Activated CD4-positive, alpha-beta T cell treated with anti-CD3 and anti-CD28 coated beads, Interleukin-2, Interleukin-4, amounts not matched to agents 100 ng/mL and 50 ng/mL, durations not matched to agents 16 hours and 8 hours (primary cell): ENCODE measurements at regions not wholly inside any gene's neighbourhood (a gene's known extent, or its start where the extent isn't known, plus 50 kb on each side); places are given as distances from the start of the nearest gene placed in this dataset.

Source experiments
- DNase-seq: peaks from one replicate; pipeline ENCODE4 v3.0.0-alpha.2; 2020; ENCODE audit warnings: low spot score

- DNase-seq, result no peak
These were observed 423.4 kb downstream of the NUF2 start for GRCh38 chr1:163745204-163745603.

- DNase-seq, result no peak
These were observed 425.5 kb downstream of the NUF2 start for GRCh38 chr1:163747261-163747660.

GRCh38 chr1:163747855-163748254 is 426.1 kb downstream of the NUF2 start:
- DNase-seq, result no peak

GRCh38 chr1:163758977-163759670 is 437.4 kb downstream of the NUF2 start:
- DNase-seq, result no peak

GRCh38 chr1:163761898-163762297 is 440.1 kb downstream of the NUF2 start:
- no peak for DNase-seq

- DNase-seq, result no peak
These were observed 444.6 kb downstream of the NUF2 start for GRCh38 chr1:163766257-163766918.

- no peak for DNase-seq
These were observed 446.8 kb downstream of the NUF2 start for GRCh38 chr1:163768576-163768975.

- DNase-seq, result no peak
These were observed 448.5 kb downstream of the NUF2 start for GRCh38 chr1:163770265-163770664.

GRCh38 chr1:163771637-163772036 is 449.9 kb downstream of the NUF2 start:
- no peak for DNase-seq

GRCh38 chr1:163772246-163772645 is 450.5 kb downstream of the NUF2 start:
- no peak for DNase-seq

GRCh38 chr1:163773396-163773795 is 451.6 kb downstream of the NUF2 start:
- no peak for DNase-seq

GRCh38 chr1:163774401-163774945 is 452.7 kb downstream of the NUF2 start:
- DNase-seq, result no peak

- no peak for DNase-seq
These were observed 453.3 kb downstream of the NUF2 start for GRCh38 chr1:163774978-163775620.

GRCh38 chr1:163777205-163777604 is 455.5 kb downstream of the NUF2 start:
- no peak for DNase-seq

- DNase-seq, result no peak
These were observed 459.4 kb downstream of the NUF2 start for GRCh38 chr1:163781146-163781545.

- no peak for DNase-seq
These were observed 464.2 kb downstream of the NUF2 start for GRCh38 chr1:163785868-163786405.

GRCh38 chr1:163789911-163790310 is 468.2 kb downstream of the NUF2 start:
- no peak for DNase-seq

GRCh38 chr1:163794551-163794950 is 472.8 kb downstream of the NUF2 start:
- no peak for DNase-seq

- DNase-seq, result no peak
These were observed 474.7 kb downstream of the NUF2 start for GRCh38 chr1:163796394-163796821.

GRCh38 chr1:163797816-163798215 is 476.1 kb downstream of the NUF2 start:
- no peak for DNase-seq

GRCh38 chr1:163799190-163799805 is 477.5 kb downstream of the NUF2 start:
- DNase-seq, result no peak

GRCh38 chr1:163807331-163808049 is 485.7 kb downstream of the NUF2 start:
- no peak for DNase-seq
